A549 (cell line): ENCODE measurements at regions not wholly inside any gene's neighbourhood (a gene's known extent, or its start where the extent isn't known, plus 50 kb on each side); places are given as distances from the start of the nearest gene placed in this dataset.

ENCODE experiments used
- CEBPB ChIP-seq, 2 experiments: fragments of >200 bp in 1 of 2; sonication (Bioruptor Twin) in 1 of 2; formaldehyde crosslinking in 1 of 2; IDR thresholded peaks; 2 replicates each; pipeline ENCODE4 v1.6.1; 2012 to 2016
- ESRRA ChIP-seq: fragments of 150-350 bp; IDR thresholded peaks from 2 replicates; pipeline ENCODE4 v1.6.1; 2014; ENCODE audit warnings: mild to moderate bottlenecking, low read length, borderline replicate concordance
- FOXS1 ChIP-seq: fragments of 250-450 bp; sonication (Bioruptor Pico); IDR thresholded peaks from 2 replicates; pipeline ENCODE4 v1.5.0; 2020; ENCODE audit warnings: mild to moderate bottlenecking, moderate library complexity
- POLR2A ChIP-seq: IDR thresholded peaks from 2 replicates; pipeline ENCODE4 v1.6.1; 2012; ENCODE audit warnings: mild to moderate bottlenecking, low read length
- RNF2 ChIP-seq: fragments of 200-600 bp; sonication (generic); IDR thresholded peaks from 2 replicates; pipeline ENCODE4 v1.6.1; 2016; ENCODE audit warnings: low read depth, mild to moderate bottlenecking, antibody characterized with exemption, moderate library complexity, borderline replicate concordance
- TF ChIP-seq, protein P1 (sequence below): IDR thresholded peaks from 2 replicates; pipeline ENCODE4 v1.6.1; 2012; ENCODE audit warnings: low read depth, borderline replicate concordance
- TF ChIP-seq, protein P2 (sequence below): fragments of >200 bp; sonication (Bioruptor Twin); formaldehyde crosslinking; IDR thresholded peaks from 3 replicates; pipeline ENCODE4 v1.5.1; 2016
- TF ChIP-seq, protein P3 (sequence below): fragments of 200-600 bp; sonication (generic); IDR thresholded peaks from 2 replicates; pipeline ENCODE4 v1.6.1; 2016; ENCODE audit warnings: antibody characterized with exemption, mild to moderate bottlenecking, moderate library complexity
- TF ChIP-seq, protein P4 (sequence below): IDR thresholded peaks from 2 replicates; pipeline ENCODE4 v1.6.1; 2012

DNA sequence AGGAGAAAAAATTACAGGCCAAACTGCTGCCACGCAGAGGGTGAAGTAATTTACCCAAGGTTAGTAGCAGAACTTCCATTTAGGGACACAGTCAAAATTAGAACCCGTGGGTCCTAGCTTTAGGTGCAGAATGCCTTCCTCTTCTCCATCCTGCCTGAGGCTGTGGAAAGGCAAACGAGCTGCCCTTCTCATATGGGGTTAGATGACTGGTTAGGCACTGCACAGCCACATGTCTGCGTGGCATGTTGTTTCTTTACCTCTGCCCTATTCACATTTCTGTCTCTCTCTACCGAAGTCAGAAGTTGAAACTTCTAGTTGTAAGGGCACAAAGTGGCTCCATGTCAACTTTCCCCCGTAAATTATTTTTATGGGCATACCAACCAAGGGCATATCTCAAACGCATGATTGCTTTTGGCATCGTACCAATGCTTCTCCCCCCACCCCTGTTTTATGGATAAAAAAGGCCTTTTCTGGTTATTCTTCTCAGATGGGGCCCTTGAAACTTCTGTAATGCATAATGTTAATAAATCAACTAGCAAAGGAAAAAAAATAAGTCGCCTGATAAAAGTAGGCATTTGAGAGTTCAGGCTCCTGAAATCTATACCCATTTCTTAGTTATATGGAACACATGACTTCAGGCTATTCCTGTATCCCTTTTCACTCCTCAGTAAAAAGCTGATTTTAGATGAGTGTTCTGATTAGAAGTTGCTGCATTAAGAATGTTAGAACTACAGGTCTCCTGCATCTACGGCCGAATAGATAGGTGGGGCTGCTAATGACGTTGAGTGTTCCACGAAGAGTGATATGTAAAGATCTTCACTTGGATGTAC is 139.6 kb upstream of the NRIP1 start:
- TF ChIP-seq, protein P1, sequence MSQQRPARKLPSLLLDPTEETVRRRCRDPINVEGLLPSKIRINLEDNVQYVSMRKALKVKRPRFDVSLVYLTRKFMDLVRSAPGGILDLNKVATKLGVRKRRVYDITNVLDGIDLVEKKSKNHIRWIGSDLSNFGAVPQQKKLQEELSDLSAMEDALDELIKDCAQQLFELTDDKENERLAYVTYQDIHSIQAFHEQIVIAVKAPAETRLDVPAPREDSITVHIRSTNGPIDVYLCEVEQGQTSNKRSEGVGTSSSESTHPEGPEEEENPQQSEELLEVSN: no peak
- TF ChIP-seq CEBPB (IDR thresholded peaks at IDR 0.05) (no peak), POLR2A (no peak), FOXS1 (CRISPR knock-in tag) (no peak), RNF2 (no peak), ESRRA (no peak)
- TF ChIP-seq, protein P2, sequence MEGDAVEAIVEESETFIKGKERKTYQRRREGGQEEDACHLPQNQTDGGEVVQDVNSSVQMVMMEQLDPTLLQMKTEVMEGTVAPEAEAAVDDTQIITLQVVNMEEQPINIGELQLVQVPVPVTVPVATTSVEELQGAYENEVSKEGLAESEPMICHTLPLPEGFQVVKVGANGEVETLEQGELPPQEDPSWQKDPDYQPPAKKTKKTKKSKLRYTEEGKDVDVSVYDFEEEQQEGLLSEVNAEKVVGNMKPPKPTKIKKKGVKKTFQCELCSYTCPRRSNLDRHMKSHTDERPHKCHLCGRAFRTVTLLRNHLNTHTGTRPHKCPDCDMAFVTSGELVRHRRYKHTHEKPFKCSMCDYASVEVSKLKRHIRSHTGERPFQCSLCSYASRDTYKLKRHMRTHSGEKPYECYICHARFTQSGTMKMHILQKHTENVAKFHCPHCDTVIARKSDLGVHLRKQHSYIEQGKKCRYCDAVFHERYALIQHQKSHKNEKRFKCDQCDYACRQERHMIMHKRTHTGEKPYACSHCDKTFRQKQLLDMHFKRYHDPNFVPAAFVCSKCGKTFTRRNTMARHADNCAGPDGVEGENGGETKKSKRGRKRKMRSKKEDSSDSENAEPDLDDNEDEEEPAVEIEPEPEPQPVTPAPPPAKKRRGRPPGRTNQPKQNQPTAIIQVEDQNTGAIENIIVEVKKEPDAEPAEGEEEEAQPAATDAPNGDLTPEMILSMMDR: no peak
- TF ChIP-seq, protein P3, sequence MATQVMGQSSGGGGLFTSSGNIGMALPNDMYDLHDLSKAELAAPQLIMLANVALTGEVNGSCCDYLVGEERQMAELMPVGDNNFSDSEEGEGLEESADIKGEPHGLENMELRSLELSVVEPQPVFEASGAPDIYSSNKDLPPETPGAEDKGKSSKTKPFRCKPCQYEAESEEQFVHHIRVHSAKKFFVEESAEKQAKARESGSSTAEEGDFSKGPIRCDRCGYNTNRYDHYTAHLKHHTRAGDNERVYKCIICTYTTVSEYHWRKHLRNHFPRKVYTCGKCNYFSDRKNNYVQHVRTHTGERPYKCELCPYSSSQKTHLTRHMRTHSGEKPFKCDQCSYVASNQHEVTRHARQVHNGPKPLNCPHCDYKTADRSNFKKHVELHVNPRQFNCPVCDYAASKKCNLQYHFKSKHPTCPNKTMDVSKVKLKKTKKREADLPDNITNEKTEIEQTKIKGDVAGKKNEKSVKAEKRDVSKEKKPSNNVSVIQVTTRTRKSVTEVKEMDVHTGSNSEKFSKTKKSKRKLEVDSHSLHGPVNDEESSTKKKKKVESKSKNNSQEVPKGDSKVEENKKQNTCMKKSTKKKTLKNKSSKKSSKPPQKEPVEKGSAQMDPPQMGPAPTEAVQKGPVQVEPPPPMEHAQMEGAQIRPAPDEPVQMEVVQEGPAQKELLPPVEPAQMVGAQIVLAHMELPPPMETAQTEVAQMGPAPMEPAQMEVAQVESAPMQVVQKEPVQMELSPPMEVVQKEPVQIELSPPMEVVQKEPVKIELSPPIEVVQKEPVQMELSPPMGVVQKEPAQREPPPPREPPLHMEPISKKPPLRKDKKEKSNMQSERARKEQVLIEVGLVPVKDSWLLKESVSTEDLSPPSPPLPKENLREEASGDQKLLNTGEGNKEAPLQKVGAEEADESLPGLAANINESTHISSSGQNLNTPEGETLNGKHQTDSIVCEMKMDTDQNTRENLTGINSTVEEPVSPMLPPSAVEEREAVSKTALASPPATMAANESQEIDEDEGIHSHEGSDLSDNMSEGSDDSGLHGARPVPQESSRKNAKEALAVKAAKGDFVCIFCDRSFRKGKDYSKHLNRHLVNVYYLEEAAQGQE: no peak
- TF ChIP-seq, protein P4, sequence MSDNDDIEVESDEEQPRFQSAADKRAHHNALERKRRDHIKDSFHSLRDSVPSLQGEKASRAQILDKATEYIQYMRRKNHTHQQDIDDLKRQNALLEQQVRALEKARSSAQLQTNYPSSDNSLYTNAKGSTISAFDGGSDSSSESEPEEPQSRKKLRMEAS: no peak
